ENCODE measurements at regions not wholly inside any gene's neighbourhood (a gene's known extent, or its start where the extent isn't known, plus 50 kb on each side); places are given as distances from the start of the nearest gene placed in this dataset.
"Not testable (repeated sequence)": the region's sequence is repeated elsewhere in the genome, so short reads cannot be mapped to it uniquely, and the experiment has no call there.

DNA sequence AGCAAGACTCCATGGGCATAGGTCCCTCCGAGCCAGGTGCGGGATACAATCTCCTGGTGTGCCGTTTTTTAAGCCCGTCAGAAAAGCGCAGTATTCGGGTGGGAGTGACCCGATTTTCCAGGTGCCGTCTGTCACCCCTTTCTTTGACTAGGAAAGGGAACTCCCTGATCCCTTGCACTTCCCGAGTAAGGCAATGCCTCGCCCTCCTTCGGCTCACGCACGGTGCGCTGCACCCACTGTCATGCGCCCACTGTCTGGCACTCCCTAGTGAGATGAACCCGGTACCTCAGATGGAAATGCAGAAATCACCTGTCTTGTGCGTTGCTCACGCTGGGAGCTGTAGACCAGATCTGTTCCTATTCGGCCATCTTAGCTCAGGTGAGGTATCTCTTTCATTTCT, 344.1 kb upstream of the ZNF32 start:
- TF ChIP-seq POLR2A, POLR2AphosphoS5, EP300 (IDR thresholded peaks at IDR 0.05): not testable (repeated sequence)
- TF ChIP-seq, protein P1, sequence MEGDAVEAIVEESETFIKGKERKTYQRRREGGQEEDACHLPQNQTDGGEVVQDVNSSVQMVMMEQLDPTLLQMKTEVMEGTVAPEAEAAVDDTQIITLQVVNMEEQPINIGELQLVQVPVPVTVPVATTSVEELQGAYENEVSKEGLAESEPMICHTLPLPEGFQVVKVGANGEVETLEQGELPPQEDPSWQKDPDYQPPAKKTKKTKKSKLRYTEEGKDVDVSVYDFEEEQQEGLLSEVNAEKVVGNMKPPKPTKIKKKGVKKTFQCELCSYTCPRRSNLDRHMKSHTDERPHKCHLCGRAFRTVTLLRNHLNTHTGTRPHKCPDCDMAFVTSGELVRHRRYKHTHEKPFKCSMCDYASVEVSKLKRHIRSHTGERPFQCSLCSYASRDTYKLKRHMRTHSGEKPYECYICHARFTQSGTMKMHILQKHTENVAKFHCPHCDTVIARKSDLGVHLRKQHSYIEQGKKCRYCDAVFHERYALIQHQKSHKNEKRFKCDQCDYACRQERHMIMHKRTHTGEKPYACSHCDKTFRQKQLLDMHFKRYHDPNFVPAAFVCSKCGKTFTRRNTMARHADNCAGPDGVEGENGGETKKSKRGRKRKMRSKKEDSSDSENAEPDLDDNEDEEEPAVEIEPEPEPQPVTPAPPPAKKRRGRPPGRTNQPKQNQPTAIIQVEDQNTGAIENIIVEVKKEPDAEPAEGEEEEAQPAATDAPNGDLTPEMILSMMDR (IDR thresholded peaks at IDR 0.05): not testable (repeated sequence)
